ENCODE measurements at regions not wholly inside any gene's neighbourhood (a gene's known extent, or its start where the extent isn't known, plus 50 kb on each side); places are given as distances from the start of the nearest gene placed in this dataset.
"Not testable (repeated sequence)": the region's sequence is repeated elsewhere in the genome, so short reads cannot be mapped to it uniquely, and the experiment has no call there.

DNA sequence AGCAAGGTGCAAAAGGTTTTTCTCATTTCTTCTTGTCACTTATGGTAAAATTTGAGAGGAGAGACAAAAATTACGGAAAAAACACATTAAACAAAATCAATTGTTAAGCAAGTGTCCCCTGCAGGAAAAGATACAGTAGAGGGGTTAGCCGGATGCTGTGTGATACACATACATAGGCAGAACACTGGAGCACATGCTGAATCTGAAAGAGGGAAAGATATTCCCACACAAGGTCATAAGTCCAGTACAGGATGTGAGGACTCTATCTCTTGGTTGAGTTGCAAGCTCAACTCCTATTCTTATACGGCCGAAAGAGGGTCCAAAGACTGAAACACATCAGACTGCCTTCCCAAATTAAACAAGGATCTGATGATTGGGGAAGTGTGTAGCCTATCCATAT lies 427.5 kb upstream of the NUDT12 start:
- Histone ChIP-seq H3K9me3 (ENCODE audit: insufficient read depth, low read length) (no peaks in the 10 kb centered on the region), H3K27me3 (ENCODE audit: low read depth, low read length) (no peaks in the 10 kb centered on the region), H3K4me1 (ENCODE audit: low read length) (no peaks in the 10 kb centered on the region), H3K4me2 (ENCODE audit: low read length) (no peak overlapping the region), H4K20me1 (ENCODE audit: insufficient read depth, low read length) (no peaks in the 10 kb centered on the region), H3K79me2 (ENCODE audit: low read length) (no peaks in the 10 kb centered on the region), H3K27ac (ENCODE audit: low read length) (no peak overlapping the region), H3K4me3 (ENCODE audit: low read length) (no peak overlapping the region), H3K9ac (ENCODE audit: low read length) (no peak overlapping the region), H3K36me3 (replicated peaks; ENCODE audit: low read depth, low read length) (no peaks in the 10 kb centered on the region), H2AFZ (ENCODE audit: low read depth, low read length) (no peak overlapping the region)
- no peak for TF ChIP-seq EZH2phosphoT487 (IDR thresholded peaks at IDR 0.05; ENCODE audit: low read depth)
- TF ChIP-seq, protein P1, sequence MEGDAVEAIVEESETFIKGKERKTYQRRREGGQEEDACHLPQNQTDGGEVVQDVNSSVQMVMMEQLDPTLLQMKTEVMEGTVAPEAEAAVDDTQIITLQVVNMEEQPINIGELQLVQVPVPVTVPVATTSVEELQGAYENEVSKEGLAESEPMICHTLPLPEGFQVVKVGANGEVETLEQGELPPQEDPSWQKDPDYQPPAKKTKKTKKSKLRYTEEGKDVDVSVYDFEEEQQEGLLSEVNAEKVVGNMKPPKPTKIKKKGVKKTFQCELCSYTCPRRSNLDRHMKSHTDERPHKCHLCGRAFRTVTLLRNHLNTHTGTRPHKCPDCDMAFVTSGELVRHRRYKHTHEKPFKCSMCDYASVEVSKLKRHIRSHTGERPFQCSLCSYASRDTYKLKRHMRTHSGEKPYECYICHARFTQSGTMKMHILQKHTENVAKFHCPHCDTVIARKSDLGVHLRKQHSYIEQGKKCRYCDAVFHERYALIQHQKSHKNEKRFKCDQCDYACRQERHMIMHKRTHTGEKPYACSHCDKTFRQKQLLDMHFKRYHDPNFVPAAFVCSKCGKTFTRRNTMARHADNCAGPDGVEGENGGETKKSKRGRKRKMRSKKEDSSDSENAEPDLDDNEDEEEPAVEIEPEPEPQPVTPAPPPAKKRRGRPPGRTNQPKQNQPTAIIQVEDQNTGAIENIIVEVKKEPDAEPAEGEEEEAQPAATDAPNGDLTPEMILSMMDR (IDR thresholded peaks at IDR 0.05; ENCODE audit: low read depth, low read length) = no peak

DNA sequence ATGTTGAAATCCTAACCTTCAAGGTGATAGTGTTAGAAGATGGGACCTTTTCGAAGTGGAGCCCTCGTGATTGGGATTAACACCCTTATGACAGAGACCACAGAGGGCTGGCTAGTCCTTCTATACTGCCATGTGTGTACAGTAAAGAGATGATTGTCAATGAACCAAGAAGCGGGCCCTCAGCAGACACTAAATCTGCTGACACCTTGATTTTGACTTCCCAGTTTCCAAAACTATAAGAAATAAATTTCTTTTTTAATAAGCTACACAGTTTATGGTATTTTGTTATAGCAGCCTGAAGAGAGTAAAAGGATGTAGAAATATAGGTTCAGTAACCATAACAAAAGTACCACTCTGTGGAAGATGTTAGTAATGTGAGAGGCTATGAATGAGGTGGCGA lies 419.0 kb upstream of the NUDT12 start:
- H3K36me3 ChIP-seq (replicated peaks; ENCODE audit: low read depth, low read length) = no peaks in the 10 kb centered on the region
- H3K27me3 ChIP-seq (ENCODE audit: low read depth, low read length) = no peaks in the 10 kb centered on the region
- H3K9me3 ChIP-seq (ENCODE audit: insufficient read depth, low read length) = no peaks in the 10 kb centered on the region
- no peak overlapping the region for H3K9ac ChIP-seq (ENCODE audit: low read length)
- H3K4me2 ChIP-seq (ENCODE audit: low read length) = no peak overlapping the region
- no peaks in the 10 kb centered on the region for H4K20me1 ChIP-seq (ENCODE audit: insufficient read depth, low read length)
- H3K4me1 ChIP-seq (ENCODE audit: low read length) = no peaks in the 10 kb centered on the region
- no peaks in the 10 kb centered on the region for H3K79me2 ChIP-seq (ENCODE audit: low read length)
- H2AFZ ChIP-seq (ENCODE audit: low read depth, low read length) = no peak overlapping the region
- no peak for TF ChIP-seq EZH2phosphoT487 (IDR thresholded peaks at IDR 0.05; ENCODE audit: low read depth)
- TF ChIP-seq, protein P1 (IDR thresholded peaks at IDR 0.05; ENCODE audit: low read depth, low read length) = no peak
- H3K27ac ChIP-seq (ENCODE audit: low read length) = no peak overlapping the region
- no peak overlapping the region for H3K4me3 ChIP-seq (ENCODE audit: low read length)

DNA sequence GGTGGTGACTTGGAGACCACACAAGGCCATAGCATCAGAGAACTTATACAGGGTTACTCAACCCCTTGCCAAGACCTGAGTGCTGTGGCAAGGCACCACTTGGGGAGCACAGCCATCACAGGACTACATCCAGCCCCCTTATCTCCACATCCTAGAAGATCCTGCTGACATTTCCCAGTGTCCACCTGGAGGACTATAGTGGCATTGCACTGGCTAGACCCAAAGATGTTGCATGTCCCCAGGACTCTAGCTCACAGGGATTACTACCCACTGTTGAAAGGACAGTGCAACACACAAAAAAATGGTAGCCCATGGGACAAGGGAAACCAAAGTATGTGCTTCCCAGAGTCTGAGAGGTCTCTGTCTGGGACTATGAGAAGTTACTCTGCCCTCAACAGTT lies 411.1 kb upstream of the NUDT12 start:
- no peak overlapping the region for H3K4me3 ChIP-seq (ENCODE audit: low read length)
- no peak overlapping the region for H3K4me2 ChIP-seq (ENCODE audit: low read length)
- H3K36me3 ChIP-seq (replicated peaks; ENCODE audit: low read depth, low read length) = no peaks in the 10 kb centered on the region
- no peaks in the 10 kb centered on the region for H3K4me1 ChIP-seq (ENCODE audit: low read length)
- no peaks in the 10 kb centered on the region for H3K79me2 ChIP-seq (ENCODE audit: low read length)
- no peaks in the 10 kb centered on the region for H4K20me1 ChIP-seq (ENCODE audit: insufficient read depth, low read length)
- no peak for TF ChIP-seq EZH2phosphoT487 (IDR thresholded peaks at IDR 0.05; ENCODE audit: low read depth)
- TF ChIP-seq, protein P1 (IDR thresholded peaks at IDR 0.05; ENCODE audit: low read depth, low read length) = no peak
- no peaks in the 10 kb centered on the region for H3K9me3 ChIP-seq (ENCODE audit: insufficient read depth, low read length)
- H3K27ac ChIP-seq (ENCODE audit: low read length) = no peak overlapping the region
- no peaks in the 10 kb centered on the region for H3K27me3 ChIP-seq (ENCODE audit: low read depth, low read length)
- no peak overlapping the region for H3K9ac ChIP-seq (ENCODE audit: low read length)
- H2AFZ ChIP-seq (ENCODE audit: low read depth, low read length) = no peak overlapping the region

DNA sequence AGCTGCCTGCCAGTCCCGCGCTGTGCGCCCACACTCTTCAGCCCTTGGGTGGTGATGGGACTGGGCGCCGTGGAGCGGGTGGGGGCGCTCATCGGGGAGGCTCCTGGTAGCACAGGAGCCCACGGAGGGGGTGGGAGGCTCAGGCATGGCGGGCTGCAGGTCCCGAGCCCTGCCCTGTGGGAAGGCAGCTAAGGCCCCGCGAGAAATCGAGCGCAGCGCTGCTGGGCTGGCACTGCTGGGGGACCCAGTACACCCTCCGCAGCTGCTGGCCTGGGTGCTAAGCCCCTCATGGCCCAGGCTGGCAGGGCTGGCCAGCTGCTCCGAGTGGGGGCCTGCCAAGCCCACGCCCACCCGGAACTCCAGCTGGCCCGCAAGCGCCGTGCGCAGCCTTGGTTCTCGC lies 403.7 kb upstream of the NUDT12 start:
- not testable (repeated sequence) for H3K36me3 ChIP-seq (replicated peaks; ENCODE audit: low read depth, low read length); H3K27me3 ChIP-seq (ENCODE audit: low read depth, low read length); H3K9me3 ChIP-seq (ENCODE audit: insufficient read depth, low read length); H3K4me2 ChIP-seq (ENCODE audit: low read length); H2AFZ ChIP-seq (ENCODE audit: low read depth, low read length); H3K79me2 ChIP-seq (ENCODE audit: low read length); H3K27ac ChIP-seq (ENCODE audit: low read length); H4K20me1 ChIP-seq (ENCODE audit: insufficient read depth, low read length); H3K4me3 ChIP-seq (ENCODE audit: low read length); H3K9ac ChIP-seq (ENCODE audit: low read length); H3K4me1 ChIP-seq (ENCODE audit: low read length)

DNA sequence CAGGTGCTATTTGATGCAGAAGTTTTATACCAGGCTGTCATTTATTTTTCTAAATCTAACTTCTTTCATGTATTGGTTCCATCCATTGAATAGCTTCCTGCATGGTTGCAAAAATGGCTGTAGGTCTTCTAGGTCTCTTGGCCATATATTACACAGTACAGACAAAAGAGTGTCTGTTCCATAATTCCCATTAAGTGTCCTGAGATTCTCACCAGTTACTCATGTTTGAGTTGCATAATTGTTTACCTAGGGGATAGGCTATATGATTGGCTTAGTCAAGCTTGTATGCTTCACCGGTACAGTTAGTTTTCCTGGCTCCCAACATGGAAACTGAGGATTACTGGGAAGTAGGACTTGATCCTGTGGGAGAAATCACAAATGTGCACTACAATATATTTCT lies 399.4 kb upstream of the NUDT12 start:
- H3K36me3 ChIP-seq (replicated peaks; ENCODE audit: low read depth, low read length) = no peaks in the 10 kb centered on the region

More for the DNA sequence above, 399.4 kb upstream of the NUDT12 start:
- Histone ChIP-seq H3K27me3 (ENCODE audit: low read depth, low read length) (no peaks in the 10 kb centered on the region), H3K27ac (ENCODE audit: low read length) (no peak overlapping the region), H3K79me2 (ENCODE audit: low read length) (no peaks in the 10 kb centered on the region), H3K4me2 (ENCODE audit: low read length) (no peak overlapping the region), H4K20me1 (ENCODE audit: insufficient read depth, low read length) (no peaks in the 10 kb centered on the region), H3K9me3 (ENCODE audit: insufficient read depth, low read length) (no peaks in the 10 kb centered on the region), H3K9ac (ENCODE audit: low read length) (no peak overlapping the region), H2AFZ (ENCODE audit: low read depth, low read length) (no peak overlapping the region), H3K4me1 (ENCODE audit: low read length) (no peaks in the 10 kb centered on the region), H3K4me3 (ENCODE audit: low read length) (no peak overlapping the region)
- no peak for TF ChIP-seq EZH2phosphoT487 (IDR thresholded peaks at IDR 0.05; ENCODE audit: low read depth)
- TF ChIP-seq, protein P1 (IDR thresholded peaks at IDR 0.05; ENCODE audit: low read depth, low read length) = no peak
